Activated gamma-delta T cell treated with anti-CD3 and anti-CD28 coated beads, Interleukin-2, amount 50 U/mL, for 16 hours (primary cell): ENCODE measurements at regions not wholly inside any gene's neighbourhood (a gene's known extent, or its start where the extent isn't known, plus 50 kb on each side); places are given as distances from the start of the nearest gene placed in this dataset.

Experiments used
- DNase-seq: peaks from one replicate; pipeline ENCODE4 v3.0.0-alpha.2; 2020; ENCODE audit warnings: low read depth

DNA sequence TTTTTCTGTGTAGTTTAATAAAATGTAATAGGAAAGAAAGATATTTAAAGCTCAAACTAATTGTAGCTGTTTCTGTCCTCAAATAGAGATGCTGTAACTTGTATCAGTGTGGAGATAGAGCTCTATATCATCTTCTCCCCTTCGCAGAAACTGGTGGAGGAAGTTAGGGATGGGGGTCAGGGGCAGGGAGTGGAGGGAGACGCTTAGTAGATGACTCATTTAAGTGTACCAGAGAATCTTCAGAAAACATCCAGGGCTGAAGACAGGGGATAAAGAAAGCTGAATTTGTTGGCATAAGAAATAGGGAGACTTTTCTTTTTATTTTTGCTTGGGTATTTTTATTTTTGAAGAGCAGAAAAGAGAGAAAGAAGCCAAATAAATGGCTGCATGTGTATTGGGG lies 282.6 kb upstream of the DPYD start:
- no peak for DNase-seq

DNA sequence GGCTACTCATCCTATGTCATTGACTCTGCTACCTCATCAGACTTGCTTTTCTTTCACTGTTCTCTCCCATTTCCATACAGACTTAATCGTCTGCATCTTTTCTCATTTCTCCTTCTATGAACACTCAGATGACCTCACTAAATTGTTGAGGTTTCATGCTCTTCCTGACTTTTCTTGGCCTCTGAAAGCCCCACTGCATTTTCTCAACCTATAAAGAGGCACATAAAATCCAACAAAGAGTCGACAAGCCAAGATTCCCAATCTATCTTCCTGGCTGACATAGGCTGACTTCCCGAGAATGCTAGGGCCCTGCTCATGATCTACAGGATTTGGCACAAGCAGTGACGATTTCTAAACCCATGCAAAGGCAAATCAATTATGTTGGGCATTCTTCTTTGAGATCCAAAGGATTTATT lies 280.8 kb upstream of the DPYD start:
- DNase-seq = no peak

DNA sequence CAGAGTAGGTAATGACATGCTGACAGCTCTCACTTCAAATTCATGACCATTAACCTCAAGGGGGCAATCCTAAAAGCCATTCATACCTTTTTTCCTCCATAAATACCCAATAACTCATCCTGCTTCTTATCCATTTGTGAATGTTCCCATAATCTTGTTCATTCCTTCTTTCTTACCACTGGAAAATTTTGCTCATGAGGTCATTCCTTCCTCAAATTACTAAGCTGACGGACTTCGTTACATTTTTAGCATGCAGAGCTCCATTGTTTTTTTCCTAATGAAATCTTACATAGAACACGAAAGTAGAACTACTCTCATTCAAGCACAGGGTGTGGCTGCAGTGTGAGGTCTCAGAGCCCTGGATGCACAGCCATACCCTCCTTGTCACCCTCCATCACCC lies 276.5 kb upstream of the DPYD start:
- DNase-seq = no peak

DNA sequence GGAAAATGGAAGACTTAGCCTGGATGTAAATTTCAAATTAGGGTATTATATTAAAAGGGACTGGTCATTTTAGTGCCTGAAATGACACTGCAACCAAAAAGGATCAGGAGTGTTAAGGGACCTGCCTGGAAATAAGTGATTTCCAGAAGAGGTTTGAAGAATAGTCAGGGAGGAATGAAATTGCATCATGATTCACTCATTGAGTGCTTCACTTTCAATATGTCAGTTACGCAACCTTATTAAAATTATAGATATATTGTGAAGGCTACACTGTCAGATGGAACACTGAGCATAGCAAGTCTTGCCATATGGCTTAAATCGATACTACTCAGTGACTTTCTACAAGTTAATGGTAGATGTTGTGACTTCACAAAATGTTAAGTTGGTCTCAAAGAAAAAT lies 275.2 kb upstream of the DPYD start:
- no peak for DNase-seq

DNA sequence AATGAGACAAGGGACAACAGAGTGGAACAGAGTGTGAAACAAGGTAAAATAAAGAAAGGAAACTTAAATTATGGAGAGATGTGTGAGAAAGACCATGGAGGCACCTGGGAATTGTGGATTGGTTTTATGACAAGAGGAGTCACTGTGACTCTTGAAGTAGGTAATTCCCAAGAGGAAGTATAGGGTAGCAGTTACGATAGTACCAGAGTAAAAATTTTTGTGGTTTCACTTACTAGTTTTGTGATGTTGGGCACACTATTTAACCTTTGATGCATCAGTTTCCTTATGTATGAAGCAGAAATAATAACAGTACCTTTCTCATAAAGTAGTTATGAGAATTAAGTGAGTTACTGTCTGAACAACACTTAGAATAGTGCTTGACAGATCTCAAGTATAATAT lies 267.9 kb upstream of the DPYD start:
- DNase-seq = no peak

DNA sequence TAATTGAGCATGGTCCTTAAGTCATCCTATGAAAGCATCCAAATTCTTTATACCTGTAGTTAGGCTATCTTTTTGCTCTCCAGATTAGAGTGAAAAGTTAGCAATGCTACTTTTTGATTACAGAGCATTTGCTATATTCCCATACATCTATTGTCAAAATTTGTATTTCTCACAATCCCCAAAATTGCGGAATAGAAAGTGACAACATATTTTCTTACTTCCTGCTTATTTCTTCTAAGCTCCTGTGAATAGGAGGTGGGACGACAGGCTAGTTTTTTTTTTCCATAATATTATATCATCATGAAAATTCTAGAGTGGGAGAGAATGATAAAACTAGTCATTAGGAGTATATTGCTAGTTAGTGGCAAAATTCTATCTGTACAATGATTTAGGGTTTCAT lies 264.0 kb upstream of the DPYD start:
- no peak for DNase-seq

DNA sequence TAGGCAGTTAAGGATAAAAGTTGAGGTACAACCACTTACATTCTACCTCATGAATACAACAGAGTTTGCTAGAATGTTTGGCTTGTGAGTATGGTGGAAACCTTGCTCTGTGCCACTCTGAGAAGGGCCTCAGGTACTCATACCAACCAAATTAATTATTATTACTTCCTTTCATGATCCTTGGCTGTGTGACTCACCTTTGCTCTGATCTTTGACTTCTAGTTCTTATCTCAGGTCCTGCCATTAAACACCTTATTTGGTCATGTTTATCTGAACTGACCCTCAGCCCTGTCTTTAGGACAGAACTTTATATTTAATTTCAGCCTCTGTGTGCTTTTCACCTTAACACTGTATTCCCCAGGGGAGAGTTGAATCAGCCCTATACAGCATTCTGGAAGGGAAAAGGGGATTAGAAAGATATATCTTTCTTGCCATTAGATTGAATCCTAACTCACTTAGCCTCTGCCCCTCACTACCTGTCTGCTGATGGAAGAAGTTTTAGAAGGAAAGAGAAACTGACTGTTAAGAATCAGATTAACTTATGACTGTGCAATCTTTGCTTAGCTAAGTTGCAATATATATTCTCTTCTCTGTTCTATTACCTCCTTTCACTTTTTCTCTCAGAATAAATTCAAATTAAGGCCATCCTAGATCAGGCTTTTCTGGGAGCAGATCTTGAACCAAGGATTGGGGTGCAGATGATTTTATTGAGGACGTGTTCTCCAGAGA lies 260.4 kb upstream of the DPYD start:
- no peak for DNase-seq

DNA sequence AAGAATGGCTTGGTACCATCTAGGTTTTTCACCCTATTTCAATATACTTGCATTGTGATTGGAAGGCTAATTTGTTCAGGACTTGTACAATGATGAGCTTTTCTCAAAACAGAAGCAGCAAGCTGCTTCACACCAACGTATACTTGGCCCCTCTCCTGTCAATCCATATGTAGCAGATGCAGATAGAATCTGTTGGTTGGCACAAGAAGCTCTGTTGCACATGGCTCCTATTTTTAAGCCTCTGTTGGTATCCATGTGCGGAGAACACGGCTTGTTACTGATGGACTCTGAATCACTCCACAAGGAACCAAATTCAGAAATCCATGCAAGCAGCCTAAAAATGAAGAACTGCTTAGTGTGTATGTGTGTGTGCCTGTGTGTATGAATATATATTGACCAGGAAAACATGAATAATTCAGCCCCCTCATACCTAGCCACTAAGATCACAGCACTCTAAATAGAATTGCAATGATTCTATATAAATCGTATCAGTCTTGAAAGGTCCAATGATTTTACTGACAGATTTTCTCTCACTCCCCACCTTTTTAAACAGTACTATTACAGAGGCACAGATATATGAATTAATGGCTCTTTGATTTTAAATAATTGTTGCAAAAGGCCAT lies 258.4 kb upstream of the DPYD start:
- no peak for DNase-seq

DNA sequence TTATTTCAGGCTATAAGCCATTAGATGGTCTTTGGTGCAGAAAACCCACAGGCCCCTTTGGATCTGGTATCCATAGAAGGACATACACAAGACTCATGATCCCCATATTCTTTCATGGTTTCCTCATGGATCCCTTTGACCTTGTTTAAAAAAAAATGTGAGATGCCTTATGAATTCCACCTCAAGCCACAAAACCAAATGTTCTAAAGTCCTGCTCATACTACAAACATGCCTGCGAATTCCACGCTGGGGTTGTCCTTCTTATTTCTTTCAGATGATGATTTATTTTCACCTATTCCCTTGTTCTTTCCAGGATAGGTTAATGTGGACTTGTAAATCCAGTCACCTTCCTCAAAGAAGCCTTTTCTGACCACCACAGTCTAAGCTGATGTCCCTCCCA lies 256.9 kb upstream of the DPYD start:
- no peak for DNase-seq

DNA sequence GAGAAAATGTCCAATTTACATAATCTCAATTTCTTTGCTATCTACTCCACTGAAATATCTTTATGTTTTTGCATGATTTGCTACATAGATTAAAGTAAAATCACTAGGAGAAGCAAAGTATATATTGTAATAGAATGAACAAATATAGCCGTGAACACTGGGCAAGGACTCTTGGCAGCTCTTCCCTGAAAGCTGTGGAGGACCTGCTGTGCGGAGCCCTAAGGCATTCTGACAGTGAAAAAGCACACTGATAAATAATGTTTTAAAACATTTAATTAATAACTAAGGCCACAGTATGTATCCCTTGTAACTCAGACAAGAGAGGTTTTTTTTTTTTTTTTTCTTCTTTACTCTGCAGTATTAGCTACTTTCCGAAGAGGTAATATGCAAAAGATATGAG lies 256.1 kb upstream of the DPYD start:
- no peak for DNase-seq

DNA sequence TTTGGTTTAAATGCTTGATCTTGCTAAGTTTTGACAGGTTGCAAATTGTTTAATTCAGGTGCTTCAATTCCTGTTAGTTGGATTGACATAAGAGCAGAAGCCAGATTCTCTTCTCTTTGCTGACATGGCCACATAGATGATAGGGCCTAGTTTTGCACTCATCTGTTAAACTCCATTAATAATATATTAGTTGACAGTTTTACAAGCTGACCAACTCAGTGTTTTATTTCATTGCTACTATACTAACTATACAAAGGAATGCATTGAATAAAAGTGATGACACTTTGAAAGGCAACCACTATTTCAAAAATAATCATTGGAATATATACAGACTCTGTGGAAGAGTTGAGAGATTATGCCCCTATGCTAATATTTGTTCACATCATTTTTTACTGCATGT lies 255.6 kb upstream of the DPYD start:
- DNase-seq = no peak

DNA sequence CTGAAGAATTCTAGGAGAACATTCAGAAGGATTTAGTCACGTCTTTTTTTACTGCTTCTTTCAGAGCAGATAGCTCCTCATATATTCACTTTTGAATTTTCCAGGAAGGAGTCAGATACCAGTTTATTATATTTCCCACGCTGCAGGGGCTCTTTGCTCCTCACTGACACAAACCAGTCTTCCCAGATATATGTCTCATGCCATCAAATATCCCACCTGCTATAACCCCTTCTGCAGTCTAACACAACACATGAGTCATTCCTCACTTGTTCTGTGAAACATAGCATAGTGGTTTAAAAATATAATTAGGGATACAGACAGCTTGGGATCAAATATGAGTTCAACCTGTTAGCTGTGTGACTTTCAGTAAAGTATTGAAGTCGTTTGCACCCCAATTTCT lies 251.7 kb upstream of the DPYD start:
- no peak for DNase-seq

DNA sequence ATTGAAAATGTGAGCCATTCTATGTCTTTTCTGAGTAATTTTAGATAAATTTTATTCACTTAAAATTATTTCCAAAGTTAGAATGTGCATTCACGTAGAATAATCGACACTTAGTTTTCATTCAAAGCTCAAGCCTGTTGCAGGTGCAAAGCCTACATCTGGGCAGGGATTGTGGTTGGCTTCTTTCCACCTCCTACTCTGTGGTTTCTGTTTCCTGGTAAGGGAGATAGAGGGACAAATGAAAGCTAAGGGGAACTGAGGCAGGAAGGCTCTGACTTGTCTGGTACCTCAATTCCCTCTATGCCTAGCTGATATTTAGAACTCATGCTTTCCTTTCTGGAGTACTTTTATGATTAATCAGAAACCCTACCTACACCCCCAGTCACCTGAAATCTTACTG lies 251.2 kb upstream of the DPYD start:
- no peak for DNase-seq

DNA sequence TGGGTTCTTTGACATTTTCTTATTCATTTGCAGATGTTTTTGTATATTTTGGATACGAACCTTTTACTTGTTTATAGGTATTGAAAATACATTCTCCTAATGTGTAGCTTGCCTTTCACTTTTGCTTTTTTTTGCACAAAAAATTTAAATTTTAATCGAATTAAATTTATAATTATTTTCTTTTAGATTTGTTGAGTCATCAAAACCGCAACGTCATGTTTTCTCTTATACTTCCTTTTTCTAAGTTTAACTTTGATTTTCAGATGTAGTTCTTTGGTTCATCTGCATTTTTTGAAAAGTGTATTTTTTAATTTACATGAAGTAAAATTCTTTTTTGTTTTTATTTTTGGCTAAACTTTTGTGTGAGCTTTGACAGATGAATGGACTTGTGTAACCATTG lies 243.7 kb upstream of the DPYD start:
- DNase-seq = no peak

DNA sequence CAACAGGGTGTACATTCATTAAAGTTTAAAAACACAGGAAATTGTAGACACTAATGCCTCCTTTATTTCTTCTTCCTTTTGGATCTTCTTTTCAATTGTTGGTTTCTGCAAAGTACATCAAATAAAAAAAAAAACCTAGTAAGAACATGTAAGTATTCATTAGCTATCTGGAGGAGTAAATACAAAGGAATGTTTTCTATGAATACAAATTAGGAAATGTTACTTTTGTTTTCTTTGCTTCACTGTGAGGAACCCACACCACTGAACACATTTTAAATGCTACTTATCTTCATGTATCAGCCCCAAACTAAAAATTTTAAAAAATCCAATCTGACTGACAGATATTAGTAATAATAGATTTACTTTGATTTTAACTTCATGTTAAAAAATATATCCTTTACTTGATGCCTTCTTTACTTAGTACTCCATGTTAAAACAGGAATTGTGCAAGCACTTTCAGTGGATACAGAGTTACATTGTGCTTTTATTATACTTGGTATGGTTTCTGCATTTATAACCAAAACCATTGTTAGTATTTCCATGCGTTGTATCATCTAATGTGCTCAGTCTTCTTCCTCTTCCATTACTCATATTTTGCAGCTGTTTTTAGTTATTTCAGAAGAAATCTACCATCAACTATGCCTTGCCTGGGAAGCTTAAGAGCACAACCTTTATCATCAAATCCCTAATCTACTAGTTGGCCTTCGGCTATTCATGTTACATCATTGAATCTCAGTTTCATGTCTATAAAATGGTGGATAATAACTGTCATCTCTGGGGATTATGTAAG lies 236.9 kb upstream of the DPYD start:
- no peak for DNase-seq

DNA sequence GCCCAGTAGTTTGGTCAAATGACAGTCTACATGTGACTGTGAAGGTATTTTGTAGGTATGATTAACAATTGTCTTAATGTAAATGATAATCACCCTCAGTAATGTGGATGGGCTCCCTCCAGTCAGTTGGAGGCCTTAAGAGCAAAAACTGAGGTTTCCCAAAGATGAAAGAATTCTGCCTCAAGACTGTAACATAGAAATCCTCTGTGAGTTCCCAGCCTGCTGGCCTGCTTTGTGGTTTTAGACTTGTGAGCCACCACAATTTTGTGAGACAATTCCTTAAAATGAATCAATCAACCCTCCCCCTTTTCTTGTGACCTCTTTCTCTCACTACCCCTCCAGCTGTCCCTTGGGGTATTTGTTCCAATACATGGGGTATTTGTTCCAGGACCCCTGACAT lies 226.4 kb upstream of the DPYD start:
- no peak for DNase-seq

DNA sequence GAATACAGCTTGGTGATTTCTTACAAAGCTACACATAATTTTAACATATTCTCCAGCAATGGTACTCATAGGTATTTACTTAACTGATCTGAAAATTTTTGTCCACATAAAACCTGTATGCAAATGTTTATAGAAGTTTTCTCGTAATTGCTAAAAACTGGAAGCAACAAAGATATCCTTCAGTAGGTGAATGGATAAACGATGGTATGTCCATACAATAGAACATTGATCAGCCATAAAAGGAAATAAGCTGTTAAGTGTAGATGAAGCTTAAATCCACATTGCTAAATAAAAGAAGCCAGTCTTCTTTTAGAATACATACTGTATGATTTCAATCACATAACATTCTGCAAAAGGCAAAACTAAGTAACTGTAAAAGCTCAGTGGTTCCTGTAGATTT lies 224.8 kb upstream of the DPYD start:
- DNase-seq = no peak

DNA sequence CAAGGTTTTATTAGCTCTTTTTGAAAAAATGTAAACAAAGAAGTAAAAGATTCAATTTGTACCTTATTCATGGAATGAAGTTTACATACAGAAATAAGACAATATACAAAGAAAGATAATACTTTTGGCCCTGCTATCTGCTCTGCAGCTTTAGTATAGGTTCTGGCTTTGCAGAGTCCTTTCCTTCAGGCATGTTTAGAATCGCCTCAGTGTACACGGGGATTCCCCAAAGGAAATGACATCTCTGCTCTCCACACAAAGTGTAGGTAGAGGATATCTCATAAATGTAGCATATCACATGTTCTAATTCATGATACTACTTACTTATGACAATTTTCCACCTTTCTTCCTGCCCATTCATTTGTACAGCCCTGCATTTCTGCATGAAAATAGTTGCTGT lies 222.6 kb upstream of the DPYD start:
- no peak for DNase-seq

DNA sequence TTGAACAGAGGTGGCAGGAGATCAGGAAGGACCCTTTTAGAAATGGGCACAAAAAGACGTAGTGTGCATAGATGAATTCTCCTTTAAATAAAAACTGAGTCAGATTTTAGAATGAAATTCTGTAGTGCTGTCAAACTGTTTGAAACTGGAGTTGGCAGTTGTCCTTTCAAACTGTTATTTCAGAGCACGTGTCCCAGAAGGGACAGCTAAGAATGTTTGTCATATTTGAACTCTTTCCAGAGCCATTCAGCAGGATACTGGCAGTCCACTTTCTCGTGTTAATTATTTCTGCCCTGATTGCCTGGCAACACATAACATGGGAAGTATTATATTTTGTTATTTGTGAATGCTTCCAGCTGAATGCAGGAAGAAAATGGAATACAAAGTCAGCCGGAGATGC lies 212.3 kb upstream of the DPYD start:
- DNase-seq = no peak

DNA sequence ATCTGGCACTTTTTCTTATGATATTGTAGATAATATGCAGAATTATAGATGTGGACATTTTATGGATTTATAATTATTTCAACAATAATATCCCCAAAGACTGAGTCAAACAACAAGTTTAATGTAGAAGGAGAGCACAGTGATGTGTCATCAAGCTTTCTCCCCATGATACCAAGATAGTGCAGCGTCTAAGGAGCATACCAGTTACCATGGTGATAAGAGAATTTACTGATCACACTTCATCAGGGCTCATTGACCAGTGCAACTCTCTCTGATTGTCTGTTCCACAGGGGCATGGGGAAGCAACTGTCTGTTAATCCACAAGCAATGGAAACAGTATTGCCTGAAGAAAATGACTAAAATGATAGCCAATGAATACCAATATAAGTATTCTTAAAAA lies 209.6 kb upstream of the DPYD start:
- DNase-seq = no peak

DNA sequence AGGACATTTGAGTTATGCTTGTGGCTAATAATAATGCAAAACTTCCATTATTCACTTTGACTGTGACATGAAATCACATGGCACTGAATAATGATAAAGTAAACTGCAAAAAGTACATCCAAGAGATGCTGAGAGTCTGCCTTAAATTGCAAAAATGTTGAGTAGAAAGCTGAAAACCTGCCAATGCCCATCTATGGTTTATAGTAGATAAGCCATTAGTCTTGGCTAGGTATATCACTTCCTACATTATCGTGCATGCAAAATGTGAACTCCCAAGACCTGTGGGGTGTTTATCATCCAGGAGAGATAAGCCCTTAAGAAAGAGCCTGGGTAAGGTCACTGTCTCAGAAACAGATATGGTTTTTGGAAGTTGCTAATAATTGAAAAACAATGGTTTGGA lies 208.7 kb upstream of the DPYD start:
- DNase-seq = no peak

DNA sequence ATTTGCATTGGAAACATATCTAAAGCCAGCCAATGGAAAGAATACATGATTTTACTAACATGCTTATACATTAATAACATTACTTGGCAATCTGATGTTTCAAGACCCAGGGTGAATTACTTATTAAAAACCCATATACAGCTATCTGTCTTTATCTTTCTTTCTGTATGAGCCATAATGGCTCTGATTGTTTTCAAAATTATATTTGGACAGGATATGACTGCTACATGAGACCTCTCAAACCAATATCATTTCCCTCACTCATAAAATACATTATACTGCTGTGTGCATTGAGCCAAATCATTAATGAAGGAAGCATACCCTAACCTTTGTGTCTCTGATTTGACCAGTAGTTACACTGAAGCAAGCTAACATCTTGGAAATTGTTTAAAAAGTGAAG lies 205.9 kb upstream of the DPYD start:
- no peak for DNase-seq

DNA sequence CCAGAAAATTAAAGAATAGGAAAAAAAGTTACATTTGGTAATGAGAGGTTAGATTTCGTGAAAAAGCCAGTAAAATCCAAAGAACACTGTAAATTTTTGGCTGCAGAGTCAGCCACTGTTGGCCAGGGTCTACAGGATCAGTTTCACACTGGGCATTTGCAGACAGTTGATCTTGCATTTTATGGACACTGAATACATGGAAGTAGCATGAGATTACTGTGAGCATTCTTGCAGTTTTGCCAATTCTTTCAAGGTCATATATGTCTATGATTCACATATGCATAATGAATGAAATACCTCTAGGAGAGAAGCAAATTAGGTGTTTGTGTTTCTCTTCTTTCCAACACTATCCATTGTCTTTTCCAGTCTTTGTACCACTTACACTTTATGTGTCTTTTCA lies 200.8 kb upstream of the DPYD start:
- no peak for DNase-seq

DNA sequence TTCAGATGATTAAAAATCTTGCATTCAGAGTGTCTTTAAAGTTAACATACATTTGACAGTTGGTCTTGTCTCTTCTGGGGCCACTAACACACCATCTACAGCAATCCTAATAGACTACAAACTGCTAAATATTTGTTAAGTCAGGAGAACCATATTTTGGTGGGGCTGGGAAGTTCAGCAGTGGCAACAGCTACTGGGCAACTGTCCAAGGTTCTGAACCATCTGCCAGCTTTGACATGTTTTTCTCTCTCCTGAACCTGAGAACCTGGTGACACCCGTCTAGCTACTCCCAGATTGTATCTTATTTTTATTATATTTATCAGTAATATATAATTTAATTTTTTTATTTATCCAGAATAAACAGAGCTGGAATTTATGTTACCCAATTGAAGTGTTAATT lies 199.0 kb upstream of the DPYD start:
- no peak for DNase-seq
